ENCODE measurements at regions not wholly inside any gene's neighbourhood (a gene's known extent, or its start where the extent isn't known, plus 50 kb on each side); places are given as distances from the start of the nearest gene placed in this dataset.
"Not testable (repeated sequence)": the region's sequence is repeated elsewhere in the genome, so short reads cannot be mapped to it uniquely, and the experiment has no call there.

DNA sequence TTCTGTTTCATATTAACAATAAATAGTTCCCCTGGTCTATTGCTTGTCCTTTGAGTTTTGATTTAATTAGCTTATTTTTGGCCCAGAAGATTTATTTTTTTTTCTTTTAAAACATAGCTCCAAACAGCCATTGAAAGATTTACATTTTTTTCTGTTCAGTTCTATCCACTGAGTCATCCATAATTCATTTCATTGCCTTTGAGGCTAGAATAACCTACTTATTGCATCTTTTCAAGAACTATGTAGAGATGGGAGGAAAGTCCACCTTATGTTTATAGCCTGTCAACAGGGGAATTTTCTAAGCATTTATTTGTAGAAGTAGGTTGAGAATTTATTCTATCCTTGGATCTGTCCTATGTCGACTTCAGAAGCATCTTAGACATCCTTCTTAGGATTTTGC is 53.4 kb upstream of the CHD2 start:
- Histone ChIP-seq H3K4me1 (peaks cover 0 to 13% (median 7%) of the 10 kb centered on the region in 4 donors), H3K27me3 (no peaks in the 10 kb centered on the region), H3K36me3 (no peaks in the 10 kb centered on the region), H3K9me3 (no peaks in the 10 kb centered on the region), H3K4me3 (no peak overlapping the region), H3K27ac (replicated peaks in 1 of 4) (no peak overlapping the region)
- intact Hi-C loops (cut with DNase I) = no loop called here
- no peak for DNase-seq (ENCODE audit: extremely low spot score)
- no peak for TF ChIP-seq POLR2AphosphoS5 (IDR thresholded peaks at IDR 0.05)
- TF ChIP-seq EP300 (IDR thresholded peaks at IDR 0.05) = no peak
- TF ChIP-seq, protein P1, sequence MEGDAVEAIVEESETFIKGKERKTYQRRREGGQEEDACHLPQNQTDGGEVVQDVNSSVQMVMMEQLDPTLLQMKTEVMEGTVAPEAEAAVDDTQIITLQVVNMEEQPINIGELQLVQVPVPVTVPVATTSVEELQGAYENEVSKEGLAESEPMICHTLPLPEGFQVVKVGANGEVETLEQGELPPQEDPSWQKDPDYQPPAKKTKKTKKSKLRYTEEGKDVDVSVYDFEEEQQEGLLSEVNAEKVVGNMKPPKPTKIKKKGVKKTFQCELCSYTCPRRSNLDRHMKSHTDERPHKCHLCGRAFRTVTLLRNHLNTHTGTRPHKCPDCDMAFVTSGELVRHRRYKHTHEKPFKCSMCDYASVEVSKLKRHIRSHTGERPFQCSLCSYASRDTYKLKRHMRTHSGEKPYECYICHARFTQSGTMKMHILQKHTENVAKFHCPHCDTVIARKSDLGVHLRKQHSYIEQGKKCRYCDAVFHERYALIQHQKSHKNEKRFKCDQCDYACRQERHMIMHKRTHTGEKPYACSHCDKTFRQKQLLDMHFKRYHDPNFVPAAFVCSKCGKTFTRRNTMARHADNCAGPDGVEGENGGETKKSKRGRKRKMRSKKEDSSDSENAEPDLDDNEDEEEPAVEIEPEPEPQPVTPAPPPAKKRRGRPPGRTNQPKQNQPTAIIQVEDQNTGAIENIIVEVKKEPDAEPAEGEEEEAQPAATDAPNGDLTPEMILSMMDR (IDR thresholded peaks at IDR 0.05) = no peak
- no peak for TF ChIP-seq POLR2A (IDR thresholded peaks at IDR 0.05; ENCODE audit: low read depth)
- 63% methylated on average over 1 of the region's 1 CpG for WGBS

DNA sequence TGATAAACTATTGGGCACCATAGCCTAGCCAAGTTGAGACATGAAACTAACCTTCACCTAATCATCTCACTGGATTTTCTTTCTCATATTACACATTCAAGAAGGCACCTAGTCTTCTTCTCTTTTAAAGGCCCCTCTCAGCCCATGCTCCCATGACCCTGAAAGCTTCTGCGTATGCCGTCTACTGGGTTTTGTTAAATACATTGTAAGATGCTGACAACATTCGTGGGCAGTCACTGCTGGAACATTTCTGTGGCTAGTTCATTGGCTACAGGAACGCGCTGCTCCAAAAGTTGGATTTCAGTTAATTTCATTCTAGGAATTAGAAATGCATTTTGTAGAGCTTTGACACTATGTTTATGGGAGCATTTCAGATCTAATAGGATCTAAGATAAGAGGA is 52.3 kb upstream of the CHD2 start:
- no peak overlapping the region for H3K27ac ChIP-seq (replicated peaks in 1 of 4)
- intact Hi-C loops (cut with DNase I) = no loop called here
- no peaks in the 10 kb centered on the region for H3K36me3 ChIP-seq
- no peaks in the 10 kb centered on the region for H3K27me3 ChIP-seq
- TF ChIP-seq, protein P1 (IDR thresholded peaks at IDR 0.05) = no peak
- TF ChIP-seq POLR2AphosphoS5 (IDR thresholded peaks at IDR 0.05) (no peak), EP300 (IDR thresholded peaks at IDR 0.05) (no peak), POLR2A (IDR thresholded peaks at IDR 0.05; ENCODE audit: low read depth) (no peak)
- no peak for DNase-seq (ENCODE audit: extremely low spot score)
- H3K9me3 ChIP-seq = no peaks in the 10 kb centered on the region
- WGBS = 98% methylated on average over 5 of the region's 5 CpGs
- peaks cover 0 to 13% (median 7%) of the 10 kb centered on the region in 4 donors for H3K4me1 ChIP-seq
- no peak overlapping the region for H3K4me3 ChIP-seq

DNA sequence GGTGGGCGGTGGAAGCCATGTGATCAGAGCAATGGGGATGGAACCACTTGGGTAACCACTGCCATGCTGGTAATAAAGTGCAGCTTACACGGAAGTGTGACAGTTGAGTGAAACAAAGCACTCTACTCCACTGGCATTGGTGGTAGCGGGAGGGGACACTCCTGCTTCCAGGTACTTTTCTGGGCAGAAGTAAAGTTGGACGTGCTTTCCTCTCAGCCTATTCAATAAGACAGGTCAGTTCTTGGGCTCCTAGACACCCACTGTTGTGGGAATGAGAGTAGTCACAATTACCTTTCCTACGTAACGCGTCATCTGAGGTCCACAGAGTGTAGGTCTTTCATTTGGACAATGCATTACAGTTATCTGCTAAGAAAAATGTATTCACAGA is 51.7 kb upstream of the CHD2 start:
- H3K27me3 ChIP-seq = no peaks in the 10 kb centered on the region
- H3K27ac ChIP-seq (replicated peaks in 1 of 4) = no peak overlapping the region
- DNase-seq (ENCODE audit: extremely low spot score) = no peak
- peaks cover 0 to 13% (median 7%) of the 10 kb centered on the region in 4 donors for H3K4me1 ChIP-seq
- H3K36me3 ChIP-seq = no peaks in the 10 kb centered on the region
- H3K9me3 ChIP-seq = no peaks in the 10 kb centered on the region
- 95% methylated on average over 7 of the region's 7 CpGs for WGBS
- no peak for TF ChIP-seq POLR2A (IDR thresholded peaks at IDR 0.05; ENCODE audit: low read depth)
- no peak for TF ChIP-seq EP300 (IDR thresholded peaks at IDR 0.05)
- TF ChIP-seq POLR2AphosphoS5 (IDR thresholded peaks at IDR 0.05) = no peak
- TF ChIP-seq, protein P1 (IDR thresholded peaks at IDR 0.05) = no peak
- H3K4me3 ChIP-seq = no peak overlapping the region
- intact Hi-C loops (cut with DNase I) = no loop called here

DNA sequence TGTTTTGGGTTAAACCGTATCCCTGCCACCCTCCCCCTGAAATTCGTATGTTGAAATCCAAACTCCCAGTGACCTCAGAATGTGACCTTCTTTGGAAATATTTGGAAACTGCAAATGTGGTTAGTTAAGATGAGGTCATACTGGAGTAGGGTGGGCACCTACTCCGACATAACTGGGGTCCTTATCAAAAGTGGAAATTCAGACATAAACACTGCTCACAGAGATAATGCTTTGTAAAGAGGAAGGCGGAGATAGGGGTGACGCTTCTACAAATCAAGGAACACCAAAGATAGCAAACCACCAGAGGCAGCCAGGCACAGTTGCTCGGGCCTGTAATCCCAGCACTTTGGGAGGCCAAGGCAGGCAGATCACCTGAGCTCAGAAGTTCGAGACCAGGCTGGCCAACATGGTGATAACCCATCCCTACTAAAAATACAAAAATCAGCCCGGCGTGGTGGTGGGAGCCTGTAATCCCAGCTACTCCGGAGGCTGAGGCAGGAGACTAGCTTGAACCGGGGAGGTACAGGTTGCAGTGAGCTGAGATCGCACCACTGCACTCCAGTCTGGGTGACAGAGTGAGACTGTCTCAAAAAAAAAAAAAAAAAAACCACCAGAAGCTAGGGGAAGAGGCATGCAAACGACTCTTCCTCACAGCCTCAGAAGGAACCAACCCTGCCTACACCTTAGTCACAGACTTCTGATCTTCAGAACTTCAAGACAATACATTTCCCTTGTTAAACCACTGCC is 51.1 kb upstream of the CHD2 start:
- Histone ChIP-seq H3K27me3 (no peaks in the 10 kb centered on the region), H3K4me3 (no peak overlapping the region), H3K36me3 (no peaks in the 10 kb centered on the region), H3K4me1 (peaks cover 0 to 13% (median 7%) of the 10 kb centered on the region in 4 donors), H3K27ac (replicated peaks in 1 of 4) (no peak overlapping the region), H3K9me3 (no peaks in the 10 kb centered on the region)
- no peak for DNase-seq (ENCODE audit: extremely low spot score)
- TF ChIP-seq POLR2AphosphoS5 (IDR thresholded peaks at IDR 0.05) (no peak), POLR2A (IDR thresholded peaks at IDR 0.05; ENCODE audit: low read depth) (no peak), EP300 (IDR thresholded peaks at IDR 0.05) (no peak)
- TF ChIP-seq, protein P1 (IDR thresholded peaks at IDR 0.05) = no peak
- 86% methylated on average over 13 of the region's 13 CpGs for WGBS
- intact Hi-C loops (cut with DNase I) = no loop called here

DNA sequence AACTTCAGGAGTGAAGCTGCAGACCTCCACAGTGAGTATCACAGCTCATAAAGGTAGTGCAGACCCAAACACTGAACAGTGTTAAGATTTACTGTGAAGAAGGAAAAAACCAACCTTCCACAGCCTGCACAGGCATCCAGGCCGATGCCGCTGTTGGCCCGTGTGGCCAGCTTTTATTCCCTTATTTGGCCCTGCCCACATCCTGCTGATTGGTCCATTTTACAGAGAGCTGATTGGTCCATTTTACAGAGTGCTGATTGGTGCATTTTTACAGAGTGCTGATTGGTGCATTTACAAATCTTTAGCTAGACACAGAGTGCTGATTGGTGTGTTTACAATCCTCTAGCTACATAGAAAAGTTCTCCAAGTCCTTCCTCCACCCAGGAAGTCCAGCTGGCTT is 49.9 kb upstream of the CHD2 start:
- H3K36me3 ChIP-seq; H3K27ac ChIP-seq (replicated peaks in 1 of 4); DNase-seq (ENCODE audit: extremely low spot score); H3K4me3 ChIP-seq; H3K4me1 ChIP-seq; H3K27me3 ChIP-seq; H3K9me3 ChIP-seq; intact Hi-C loops (cut with DNase I): not testable (repeated sequence)
- WGBS = 100% methylated on average over 3 of the region's 3 CpGs

Data from esophagus muscularis mucosa (tissue), 4 donors.